Putamen (tissue), 1 donor: ENCODE measurements at regions not wholly inside any gene's neighbourhood (a gene's known extent, or its start where the extent isn't known, plus 50 kb on each side); places are given as distances from the start of the nearest gene placed in this dataset.

Source experiments
- DNase-seq: peaks from one replicate; pipeline ENCODE4 v3.0.0-alpha.2; 2016; ENCODE audit warnings: low spot score

GRCh38 chr16:35506018-35506897, 2046.8 kb downstream of the TP53TG3F start:
- DNase-seq = no peak

- no peak for DNase-seq
Measured at GRCh38 chr16:35506898-35507194, 2047.4 kb downstream of the TP53TG3F start.

DNA sequence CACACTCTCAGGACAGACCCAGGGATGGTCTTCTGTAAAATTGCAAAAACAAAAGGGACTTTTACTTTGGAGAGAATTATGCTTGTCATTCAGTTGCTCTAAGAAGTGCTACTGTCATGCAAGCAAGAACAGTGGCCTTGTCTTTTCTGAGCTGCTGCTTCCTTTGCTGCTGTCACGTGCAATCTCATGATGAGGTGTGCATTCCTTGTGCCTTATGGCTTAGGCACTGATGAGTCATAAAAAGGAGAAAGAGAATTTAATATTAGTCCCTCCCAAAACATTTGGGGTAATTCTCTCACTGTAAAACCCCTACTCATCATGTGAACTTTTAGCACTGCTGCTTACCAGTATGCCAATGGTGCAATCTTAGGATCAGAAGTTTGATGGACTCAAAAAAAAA, 2051.3 kb downstream of the TP53TG3F start:
- no peak for DNase-seq

GRCh38 chr16:35516551-35516950, 2057.1 kb downstream of the TP53TG3F start:
- DNase-seq = no peak

DNA sequence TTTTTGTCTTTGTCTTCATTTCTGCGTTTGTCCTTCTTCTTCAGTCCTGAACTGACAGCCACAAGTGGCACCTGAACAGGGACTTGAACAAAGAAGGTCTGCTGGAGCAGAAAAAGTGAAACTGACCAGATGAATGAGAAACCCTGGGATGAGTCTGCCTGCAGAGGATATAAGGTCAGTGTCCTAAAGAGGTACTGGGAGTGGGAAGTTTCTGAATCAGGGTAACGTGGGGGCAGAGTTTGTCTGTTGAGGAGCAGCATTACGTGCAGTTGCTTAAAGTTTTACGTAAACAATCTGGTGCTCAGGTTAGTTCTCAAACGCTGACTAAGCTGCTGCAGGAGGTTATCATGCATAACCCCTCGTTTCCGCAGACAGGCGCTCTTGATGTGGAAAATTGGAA, 2057.6 kb downstream of the TP53TG3F start:
- no peak for DNase-seq

- no peak for DNase-seq
Measured at GRCh38 chr16:35523991-35524390, 2064.6 kb downstream of the TP53TG3F start.

GRCh38 chr16:35525979-35526590, 2066.7 kb downstream of the TP53TG3F start:
- DNase-seq = no peak

GRCh38 chr16:35532576-35532975, 2073.2 kb downstream of the TP53TG3F start:
- DNase-seq = no peak

- no peak for DNase-seq
Measured at GRCh38 chr16:35533683-35534082, 2074.3 kb downstream of the TP53TG3F start.

DNA sequence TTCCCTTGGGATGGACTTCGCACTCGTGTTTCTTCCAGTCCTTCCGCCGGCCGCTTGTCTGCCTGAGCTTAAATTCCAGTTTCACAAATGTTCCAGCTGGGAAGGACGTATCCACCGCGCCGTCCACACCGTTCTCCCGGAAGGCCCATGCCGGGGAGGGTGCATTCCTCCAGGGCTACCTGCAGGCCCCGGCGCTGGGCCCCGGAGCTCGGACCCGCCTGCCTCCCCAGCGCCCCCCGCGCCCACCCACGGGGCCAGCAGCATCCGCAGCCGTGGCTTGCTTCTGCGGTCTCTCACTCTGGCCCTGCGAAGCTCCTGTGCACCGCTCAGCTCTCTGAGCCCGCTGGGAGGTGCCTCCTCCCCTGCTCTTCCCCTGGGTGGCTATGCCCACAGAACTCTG, 2084.1 kb downstream of the TP53TG3F start:
- DNase-seq = no peak

GRCh38 chr16:35552763-35553162, 2093.4 kb downstream of the TP53TG3F start:
- DNase-seq = no peak

DNA sequence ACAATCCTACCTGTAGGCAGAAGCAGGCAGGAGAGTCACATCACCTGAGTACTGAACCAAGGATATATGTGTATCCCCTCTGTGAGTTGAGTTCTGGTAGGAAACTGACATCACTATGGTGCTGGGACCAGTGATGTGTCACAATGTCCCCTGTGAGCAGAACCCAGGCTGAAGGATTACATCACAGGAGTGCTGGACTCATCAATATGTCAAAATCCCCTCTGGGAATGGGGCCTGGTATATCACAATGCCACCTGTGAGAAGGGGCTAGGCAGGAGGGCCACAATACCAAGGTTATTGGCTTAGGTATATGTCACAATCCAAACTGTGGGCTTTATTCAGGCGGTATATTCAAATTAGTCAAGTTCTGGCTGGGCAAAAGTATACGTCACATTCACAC, 2098.3 kb downstream of the TP53TG3F start:
- DNase-seq = no peak

DNA sequence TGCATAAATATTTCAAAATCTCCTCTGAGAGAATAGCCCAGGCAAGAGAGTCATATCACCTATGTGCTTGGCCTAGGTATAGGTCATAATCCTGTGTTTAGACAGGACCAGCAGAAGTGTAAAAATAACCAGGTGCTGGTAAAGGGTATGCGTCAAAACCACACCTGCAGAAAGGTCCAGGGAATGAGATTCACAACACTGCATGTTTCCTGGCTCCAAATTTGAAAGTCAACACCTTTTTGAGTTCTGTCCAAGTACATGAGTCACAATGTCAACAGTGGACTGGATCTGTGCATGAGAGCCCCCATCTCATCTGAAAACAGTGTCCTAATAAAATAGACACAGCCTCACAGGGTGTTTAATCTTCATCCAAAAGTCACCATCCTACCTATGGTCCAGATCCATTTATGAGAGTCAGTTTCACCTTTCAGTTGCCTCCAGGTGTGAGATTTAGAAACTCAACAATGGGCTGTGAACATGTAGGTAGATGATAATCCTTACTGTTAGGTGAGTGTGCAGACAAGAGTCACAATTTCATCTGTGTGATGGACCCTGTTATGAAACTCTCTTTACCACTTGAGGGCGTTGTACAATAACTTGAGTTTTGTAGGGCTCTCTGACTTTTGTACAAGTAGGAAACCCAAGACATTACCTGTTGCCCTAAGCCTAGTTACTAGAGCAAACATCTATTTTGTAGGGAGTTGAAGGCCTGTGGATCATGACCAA, 2100.7 kb downstream of the TP53TG3F start:
- DNase-seq = no peak

DNA sequence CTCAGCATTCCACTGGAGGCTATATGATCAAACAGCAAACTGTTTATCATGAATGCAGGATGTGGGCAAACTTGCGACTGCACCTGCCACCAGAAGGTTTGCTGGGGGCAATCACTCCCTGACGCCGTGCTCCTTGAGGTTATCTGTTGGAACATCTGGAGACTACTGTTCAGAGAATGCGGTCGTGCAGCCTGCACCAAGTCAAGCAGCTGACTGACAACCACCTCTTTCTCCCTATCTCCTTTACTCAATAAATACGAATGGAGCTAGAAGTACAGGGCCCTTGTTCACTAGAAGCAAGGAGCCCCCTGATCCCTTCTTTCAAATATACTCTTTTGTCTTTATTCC, 2101.2 kb downstream of the TP53TG3F start:
- DNase-seq = no peak

DNA sequence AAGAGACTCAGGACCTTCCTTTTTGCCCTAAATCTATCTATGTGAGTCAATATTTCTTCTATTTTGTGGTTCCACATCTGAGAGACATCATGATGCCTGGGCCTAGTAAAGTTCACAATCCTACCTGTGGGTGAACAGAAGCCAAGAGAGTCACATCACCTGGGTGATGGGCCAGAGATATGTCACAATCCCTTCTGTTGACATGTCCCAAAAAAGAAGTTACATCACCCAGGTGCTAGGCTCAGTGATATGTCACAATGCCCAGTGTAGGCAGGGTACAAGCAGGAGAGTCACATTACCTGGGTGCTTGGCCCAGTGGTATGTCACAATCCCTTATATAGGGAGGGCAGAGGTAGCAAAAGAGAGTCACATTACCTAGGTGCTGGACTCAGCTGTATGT, 2101.9 kb downstream of the TP53TG3F start:
- no peak for DNase-seq

DNA sequence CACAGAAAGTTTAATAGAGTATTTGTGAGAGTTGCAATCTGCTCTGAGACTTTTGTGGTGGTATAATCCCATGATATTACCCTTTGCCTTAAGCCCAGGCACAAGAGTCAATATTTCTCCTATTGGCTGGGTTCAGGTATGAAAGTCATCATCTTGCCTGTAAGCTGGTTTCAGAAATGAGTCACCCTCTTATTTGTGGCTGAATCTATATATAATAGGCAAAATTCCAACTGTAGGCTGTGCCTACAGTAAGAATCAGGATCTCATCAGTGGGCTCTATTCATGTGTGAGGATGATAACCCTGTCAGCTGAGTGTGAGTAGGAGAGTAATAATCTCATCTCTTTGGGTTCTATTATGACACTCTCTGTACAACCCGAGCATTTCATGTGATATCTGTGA, 2103.1 kb downstream of the TP53TG3F start:
- DNase-seq = no peak

DNA sequence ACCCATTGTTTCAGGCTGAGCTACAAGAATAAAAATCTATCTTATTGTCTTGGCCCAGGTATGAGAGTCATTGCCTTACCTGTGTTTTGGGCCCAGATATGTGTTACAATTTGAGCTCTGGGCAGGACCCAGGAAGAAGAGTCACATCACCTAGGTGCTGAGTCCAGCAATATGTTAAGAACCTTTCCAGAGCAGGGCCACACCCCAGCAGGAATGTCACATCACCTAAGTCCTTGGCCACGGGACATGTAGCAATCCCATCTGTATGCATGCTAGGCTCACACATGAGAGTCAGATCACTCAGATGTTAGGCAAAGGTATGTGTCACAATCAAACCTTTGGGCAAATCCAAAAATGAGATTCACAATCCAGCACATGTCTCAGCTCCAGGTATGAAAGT, 2103.5 kb downstream of the TP53TG3F start:
- DNase-seq = no peak

DNA sequence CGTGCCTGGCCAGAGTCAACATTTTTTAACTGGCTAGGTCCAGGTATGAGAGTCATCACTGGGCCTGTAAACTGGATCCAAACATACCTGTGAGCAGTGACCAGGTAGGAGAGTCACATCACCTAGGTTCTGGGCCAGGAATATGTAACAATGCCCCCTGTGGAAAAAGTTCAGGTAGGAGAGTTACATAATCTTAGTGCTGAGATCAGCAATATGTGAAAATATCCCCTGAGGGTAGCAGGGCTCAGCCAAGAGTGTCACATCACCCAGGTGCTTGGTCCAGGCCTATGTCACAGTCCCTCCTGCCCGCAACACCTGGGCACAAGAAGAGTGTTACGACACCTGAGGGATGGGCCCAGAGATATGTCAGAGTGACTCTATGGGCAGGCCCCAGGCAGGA, 2104.7 kb downstream of the TP53TG3F start:
- no peak for DNase-seq

GRCh38 chr16:35564889-35565288, 2105.5 kb downstream of the TP53TG3F start:
- DNase-seq = no peak

GRCh38 chr16:35565626-35566025, 2106.2 kb downstream of the TP53TG3F start:
- no peak for DNase-seq

DNA sequence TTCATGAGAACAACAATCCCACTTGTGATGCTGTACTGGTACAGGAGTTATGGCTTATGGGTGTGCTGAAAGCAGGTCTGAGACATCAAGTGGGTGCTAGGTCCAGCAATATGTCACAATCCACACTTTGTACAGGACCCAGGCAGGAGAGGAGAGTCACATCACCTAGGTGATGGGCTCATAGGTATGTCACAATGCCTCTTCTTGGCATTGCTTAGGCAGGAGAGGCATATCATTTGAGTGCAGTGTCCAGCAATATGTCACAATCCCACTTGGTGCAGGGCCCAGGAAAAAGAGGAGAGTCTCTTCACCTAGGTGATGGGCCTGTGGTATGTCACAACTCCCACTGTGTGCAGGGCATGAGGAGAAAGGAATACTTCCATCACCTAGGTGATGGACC, 2110.0 kb downstream of the TP53TG3F start:
- no peak for DNase-seq

DNA sequence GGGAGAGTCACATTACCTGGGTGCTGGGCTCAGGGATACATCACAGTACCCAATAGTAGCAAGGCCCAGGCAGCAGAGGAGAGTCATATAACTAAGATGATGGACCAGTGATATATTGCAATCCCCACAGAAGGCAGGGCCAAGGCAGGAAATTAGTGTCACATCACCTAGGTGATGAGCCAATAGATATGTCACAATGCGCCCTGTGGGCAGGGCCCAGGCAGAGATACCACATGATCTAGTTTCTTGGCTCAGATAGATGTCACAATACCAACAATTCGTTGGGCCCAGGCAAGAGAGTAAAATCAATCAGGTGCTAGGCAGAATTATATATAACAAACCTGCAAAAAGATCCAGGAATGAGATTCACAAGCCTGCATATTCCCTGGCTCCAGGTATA, 2111.5 kb downstream of the TP53TG3F start:
- DNase-seq = no peak

DNA sequence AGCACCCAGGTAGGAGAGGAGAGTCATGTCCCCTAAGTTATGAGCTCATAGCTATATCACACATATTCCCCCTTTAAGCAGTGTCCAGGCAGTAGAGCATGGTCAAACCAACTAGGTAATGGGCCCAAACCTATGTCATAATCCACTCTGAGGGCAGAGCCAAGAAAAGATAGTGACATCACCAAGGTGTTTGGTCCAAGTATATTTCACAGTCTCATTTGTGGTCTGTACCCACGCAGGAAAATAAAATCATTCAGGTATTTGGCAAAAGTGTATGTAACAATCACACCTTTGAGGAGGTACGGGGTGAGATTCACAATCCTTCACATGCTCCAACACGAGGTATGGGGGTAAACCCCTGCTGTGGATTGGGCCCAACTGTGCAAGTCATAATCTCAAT, 2112.8 kb downstream of the TP53TG3F start:
- DNase-seq = no peak
